HL-60/S4 treated with phorbol 12-myristate 13-acetate at 8.2 ng/mL for 4 days and 3 days (cell line): ENCODE measurements at regions not wholly inside any gene's neighbourhood (a gene's known extent, or its start where the extent isn't known, plus 50 kb on each side); places are given as distances from the start of the nearest gene placed in this dataset.

Experiments
- in situ Hi-C: fragments of 300-500 bp; cut with MboI; formaldehyde crosslinking; loops from 2 replicates; pipeline ENCODE4 v1.15.0; 2022; ENCODE audit warnings: low sequenced_read_pairs

- in situ Hi-C loops, result no loop called here
Measured at GRCh38 chr12:94786906-94787305, 136.5 kb upstream of the TMCC3 start.

GRCh38 chr12:94783862-94784261, 133.5 kb upstream of the TMCC3 start:
- in situ Hi-C loops, result no loop called here

- in situ Hi-C loops, result no loop called here
Measured at GRCh38 chr12:94783343-94783742, 133.0 kb upstream of the TMCC3 start.

GRCh38 chr12:94781835-94782234, 131.5 kb upstream of the TMCC3 start:
- in situ Hi-C loops, result no loop called here

- in situ Hi-C loops, result no loop called here
Measured at GRCh38 chr12:94779485-94779884, 129.1 kb upstream of the TMCC3 start.

GRCh38 chr12:94777936-94778335, 127.6 kb upstream of the TMCC3 start:
- in situ Hi-C loops, result no loop called here

- in situ Hi-C loops, result no loop called here
Measured at GRCh38 chr12:94775710-94776109, 125.4 kb upstream of the TMCC3 start.

GRCh38 chr12:94771741-94772140, 121.4 kb upstream of the TMCC3 start:
- in situ Hi-C loops, result loop anchor here (25.0 kb wide), 1 partner anchor 159 kb away; no protein-coding TSS in a partner anchor

GRCh38 chr12:94771199-94771598, 120.8 kb upstream of the TMCC3 start:
- in situ Hi-C loops, result loop anchor here (25.0 kb wide), 1 partner anchor 159 kb away; no protein-coding TSS in a partner anchor

GRCh38 chr12:94770791-94771190, 120.4 kb upstream of the TMCC3 start:
- in situ Hi-C loops, result loop anchor here (25.0 kb wide), 1 partner anchor 158 kb away; no protein-coding TSS in a partner anchor

GRCh38 chr12:94769776-94770759, 119.7 kb upstream of the TMCC3 start:
- in situ Hi-C loops, result loop anchor here (25.0 kb wide), 1 partner anchor 158 kb away; no protein-coding TSS in a partner anchor

- in situ Hi-C loops, result loop anchor here (25.0 kb wide), 1 partner anchor 157 kb away; no protein-coding TSS in a partner anchor
Measured at GRCh38 chr12:94769047-94769420, 118.7 kb upstream of the TMCC3 start.

- in situ Hi-C loops, result loop anchor here (25.0 kb wide), 1 partner anchor 156 kb away; no protein-coding TSS in a partner anchor
Measured at GRCh38 chr12:94768398-94769046, 118.2 kb upstream of the TMCC3 start.

GRCh38 chr12:94767956-94768355, 117.6 kb upstream of the TMCC3 start:
- in situ Hi-C loops, result loop anchor here (25.0 kb wide), 1 partner anchor 156 kb away; no protein-coding TSS in a partner anchor

GRCh38 chr12:94766397-94766796, 116.0 kb upstream of the TMCC3 start:
- in situ Hi-C loops, result loop anchor here (25.0 kb wide), 1 partner anchor 154 kb away; no protein-coding TSS in a partner anchor

- in situ Hi-C loops, result loop anchor here (25.0 kb wide), 1 partner anchor 151 kb away; no protein-coding TSS in a partner anchor
Measured at GRCh38 chr12:94763462-94763861, 113.1 kb upstream of the TMCC3 start.

GRCh38 chr12:94762943-94763342, 112.6 kb upstream of the TMCC3 start:
- in situ Hi-C loops, result loop anchor here (25.0 kb wide), 1 partner anchor 151 kb away; no protein-coding TSS in a partner anchor

- in situ Hi-C loops, result loop anchor here (25.0 kb wide), 1 partner anchor 150 kb away; no protein-coding TSS in a partner anchor
Measured at GRCh38 chr12:94762259-94762942, 112.0 kb upstream of the TMCC3 start.

- in situ Hi-C loops, result loop anchor here (25.0 kb wide), 1 partner anchor 149 kb away; no protein-coding TSS in a partner anchor
Measured at GRCh38 chr12:94761559-94761958, 111.2 kb upstream of the TMCC3 start.

GRCh38 chr12:94760786-94761185, 110.4 kb upstream of the TMCC3 start:
- in situ Hi-C loops, result loop anchor here (25.0 kb wide), 1 partner anchor 148 kb away; no protein-coding TSS in a partner anchor
